ENCODE measurements at regions not wholly inside any gene's neighbourhood (a gene's known extent, or its start where the extent isn't known, plus 50 kb on each side); places are given as distances from the start of the nearest gene placed in this dataset.
A peak's percentile ranks its signal among the peaks of the same experiment; 100 is the strongest.

DNA sequence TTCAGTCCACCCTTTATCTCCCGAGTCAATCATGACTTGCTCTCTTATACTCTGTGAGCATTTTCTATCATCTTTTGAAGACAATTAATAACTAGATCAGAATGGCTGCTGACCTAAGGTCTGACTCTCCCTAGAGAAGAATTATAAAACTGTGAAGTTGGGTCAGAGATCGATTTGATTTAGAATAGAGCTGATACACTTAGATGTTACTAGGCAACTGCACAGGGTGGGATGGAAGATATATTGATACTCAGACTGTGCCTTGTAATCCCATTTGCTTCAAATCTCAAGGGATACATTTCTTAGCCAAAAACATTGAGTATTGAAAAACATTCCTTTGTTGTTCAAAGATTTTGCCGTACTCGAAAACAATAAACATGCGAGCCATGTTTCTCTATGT lies 106.0 kb upstream of the NMUR2 start:
- H3K36me3 Mint-ChIP-seq (ENCODE audit: low read depth), result no peaks in the 10 kb centered on the region
- no peaks in the 10 kb centered on the region for H3K27me3 ChIP-seq (ENCODE audit: control insufficient read depth, insufficient read depth, low read length, poor library complexity, severe bottlenecking)
- no peak overlapping the region for H3K27ac Mint-ChIP-seq
- H3K4me3 ChIP-seq (ENCODE audit: low read length), result no peak overlapping the region
- no peaks in the 10 kb centered on the region for H3K9me3 ChIP-seq (ENCODE audit: control insufficient read depth, low read length)
- no peak for DNase-seq
- peaks cover 12% of the 10 kb centered on the region for H3K4me1 Mint-ChIP-seq
- peak overlapping the region; percentile 66 for H3K27ac ChIP-seq (ENCODE audit: low read depth, low read length)
- TF ChIP-seq, protein P1, sequence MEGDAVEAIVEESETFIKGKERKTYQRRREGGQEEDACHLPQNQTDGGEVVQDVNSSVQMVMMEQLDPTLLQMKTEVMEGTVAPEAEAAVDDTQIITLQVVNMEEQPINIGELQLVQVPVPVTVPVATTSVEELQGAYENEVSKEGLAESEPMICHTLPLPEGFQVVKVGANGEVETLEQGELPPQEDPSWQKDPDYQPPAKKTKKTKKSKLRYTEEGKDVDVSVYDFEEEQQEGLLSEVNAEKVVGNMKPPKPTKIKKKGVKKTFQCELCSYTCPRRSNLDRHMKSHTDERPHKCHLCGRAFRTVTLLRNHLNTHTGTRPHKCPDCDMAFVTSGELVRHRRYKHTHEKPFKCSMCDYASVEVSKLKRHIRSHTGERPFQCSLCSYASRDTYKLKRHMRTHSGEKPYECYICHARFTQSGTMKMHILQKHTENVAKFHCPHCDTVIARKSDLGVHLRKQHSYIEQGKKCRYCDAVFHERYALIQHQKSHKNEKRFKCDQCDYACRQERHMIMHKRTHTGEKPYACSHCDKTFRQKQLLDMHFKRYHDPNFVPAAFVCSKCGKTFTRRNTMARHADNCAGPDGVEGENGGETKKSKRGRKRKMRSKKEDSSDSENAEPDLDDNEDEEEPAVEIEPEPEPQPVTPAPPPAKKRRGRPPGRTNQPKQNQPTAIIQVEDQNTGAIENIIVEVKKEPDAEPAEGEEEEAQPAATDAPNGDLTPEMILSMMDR (conservative IDR thresholded peaks at IDR 0.05), result no peak
- no peak overlapping the region for H3K4me3 Mint-ChIP-seq
- H3K27me3 Mint-ChIP-seq (ENCODE audit: insufficient read depth), result peaks cover 4% of the 10 kb centered on the region
- no peak overlapping the region for H3K9ac ChIP-seq (ENCODE audit: extremely low read depth, low read length, poor library complexity, severe bottlenecking)
- H3K4me1 ChIP-seq (ENCODE audit: control insufficient read depth, insufficient read depth, low read length), result no peaks in the 10 kb centered on the region
- 92 to 95% methylated on average over 4 to 5 of the region's 5 CpGs for WGBS, 2 experiments (ENCODE audit: insufficient coverage in 1 of 2, insufficient read length in 1 of 2)
- H3K9me3 Mint-ChIP-seq, result no peaks in the 10 kb centered on the region
- H3K36me3 ChIP-seq (ENCODE audit: control insufficient read depth, insufficient read depth, low read length), result no peaks in the 10 kb centered on the region

DNA sequence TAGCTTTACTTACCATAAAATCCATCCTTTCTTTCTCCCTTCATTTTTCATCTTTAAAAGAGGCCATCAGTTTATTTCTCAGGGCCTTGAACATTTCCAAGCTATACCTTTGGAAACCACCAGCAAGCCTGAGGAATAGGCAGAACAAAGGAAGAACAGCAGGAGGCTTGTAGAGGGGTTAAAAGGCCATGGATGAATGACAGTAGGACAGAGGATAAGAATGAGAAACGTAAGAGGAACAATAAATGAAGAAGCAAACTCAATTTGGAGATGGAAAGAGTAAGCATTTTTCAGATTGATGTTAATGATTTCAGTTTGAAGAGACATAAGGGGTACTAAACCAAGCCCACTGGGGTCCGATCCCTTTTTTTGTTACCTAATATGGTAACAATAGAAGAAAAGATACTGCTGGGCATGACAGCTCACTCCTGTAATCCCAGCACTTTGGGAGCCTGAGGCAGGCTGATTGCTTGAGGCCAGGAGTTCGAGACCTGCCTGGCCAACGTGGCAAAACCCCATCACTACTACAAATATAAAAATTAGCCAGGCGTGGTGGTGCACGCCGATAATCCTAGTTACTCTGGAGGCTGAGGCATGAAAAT lies 106.6 kb upstream of the NMUR2 start:
- TF ChIP-seq, protein P1 (conservative IDR thresholded peaks at IDR 0.05), result no peak
- Histone ChIP-seq H3K36me3 (ENCODE audit: control insufficient read depth, insufficient read depth, low read length) (no peaks in the 10 kb centered on the region), H3K4me3 (ENCODE audit: low read length) (no peak overlapping the region), H3K27ac (ENCODE audit: low read depth, low read length) (peak overlapping the region; percentile 66), H3K9me3 (ENCODE audit: control insufficient read depth, low read length) (no peaks in the 10 kb centered on the region), H3K27me3 (ENCODE audit: control insufficient read depth, insufficient read depth, low read length, poor library complexity, severe bottlenecking) (no peaks in the 10 kb centered on the region), H3K9ac (ENCODE audit: extremely low read depth, low read length, poor library complexity, severe bottlenecking) (no peak overlapping the region), H3K4me1 (ENCODE audit: control insufficient read depth, insufficient read depth, low read length) (no peaks in the 10 kb centered on the region)
- DNase-seq, result no peak
- no peak overlapping the region for H3K4me3 Mint-ChIP-seq
- no peaks in the 10 kb centered on the region for H3K36me3 Mint-ChIP-seq (ENCODE audit: low read depth)
- no peaks in the 10 kb centered on the region for H3K9me3 Mint-ChIP-seq
- H3K27ac Mint-ChIP-seq, result no peak overlapping the region
- 76 to 77% methylated on average over 5 to 7 of the region's 7 CpGs for WGBS, 2 experiments (ENCODE audit: insufficient coverage in 1 of 2, insufficient read length in 1 of 2)
- peaks cover 12% of the 10 kb centered on the region for H3K4me1 Mint-ChIP-seq
- H3K27me3 Mint-ChIP-seq (ENCODE audit: insufficient read depth), result peaks cover 4% of the 10 kb centered on the region

DNA sequence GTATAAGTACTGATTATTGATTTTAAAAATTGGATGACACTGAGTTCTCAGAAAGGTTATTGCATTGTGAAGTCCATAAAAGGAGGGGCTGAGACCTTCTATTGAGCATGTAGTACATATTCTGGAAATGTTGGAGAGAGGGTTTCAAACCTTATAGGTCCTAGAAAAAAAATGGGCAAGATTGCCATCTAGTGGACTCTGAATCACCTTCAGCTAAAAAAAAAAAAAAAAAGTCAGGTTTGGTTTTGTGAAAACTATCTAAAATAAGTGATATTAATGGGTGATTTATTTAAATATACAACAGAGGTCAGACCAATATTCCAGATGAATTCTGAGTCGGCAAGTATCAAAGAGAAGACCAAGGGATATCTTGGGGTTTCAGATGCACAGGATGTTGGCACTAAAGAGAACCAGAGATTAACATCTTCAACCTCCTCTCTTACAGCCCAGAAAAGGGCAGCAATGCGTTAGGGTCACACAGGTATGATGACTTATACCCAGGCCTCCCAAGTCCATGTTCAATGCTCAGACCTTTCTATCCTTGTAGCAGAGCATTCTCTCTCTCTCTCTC lies 109.8 kb upstream of the NMUR2 start:
- H3K4me1 ChIP-seq (ENCODE audit: control insufficient read depth, insufficient read depth, low read length), result no peaks in the 10 kb centered on the region
- no peak overlapping the region for H3K27ac Mint-ChIP-seq
- no peaks in the 10 kb centered on the region for H3K9me3 ChIP-seq (ENCODE audit: control insufficient read depth, low read length)
- no peak overlapping the region for H3K9ac ChIP-seq (ENCODE audit: extremely low read depth, low read length, poor library complexity, severe bottlenecking)
- H3K27me3 Mint-ChIP-seq (ENCODE audit: insufficient read depth), result no peaks in the 10 kb centered on the region
- no peak overlapping the region for H3K4me3 Mint-ChIP-seq
- H3K36me3 Mint-ChIP-seq (ENCODE audit: low read depth), result no peaks in the 10 kb centered on the region
- 53 to 71% methylated on average over 1 to 2 of the region's 2 CpGs for WGBS, 2 experiments (ENCODE audit: insufficient coverage in 1 of 2, insufficient read length in 1 of 2)
- no peaks in the 10 kb centered on the region for H3K27me3 ChIP-seq (ENCODE audit: control insufficient read depth, insufficient read depth, low read length, poor library complexity, severe bottlenecking)
- no peak overlapping the region for H3K27ac ChIP-seq (ENCODE audit: low read depth, low read length)
- TF ChIP-seq, protein P1 (conservative IDR thresholded peaks at IDR 0.05), result peak; percentile 81
- H3K9me3 Mint-ChIP-seq, result no peaks in the 10 kb centered on the region
- peak overlapping the region; percentile 43 for H3K4me3 ChIP-seq (ENCODE audit: low read length)
- DNase-seq, result no peak
- peaks cover 12% of the 10 kb centered on the region for H3K4me1 Mint-ChIP-seq
- H3K36me3 ChIP-seq (ENCODE audit: control insufficient read depth, insufficient read depth, low read length), result no peaks in the 10 kb centered on the region

Measured in endodermal cell (in vitro differentiated cells).